Testis (tissue), 2 donors: ENCODE measurements at regions not wholly inside any gene's neighbourhood (a gene's known extent, or its start where the extent isn't known, plus 50 kb on each side); places are given as distances from the start of the nearest gene placed in this dataset.

ENCODE experiments used
- CTCF ChIP-seq, 3 experiments: fragments of 450-650 bp in 2 of 3; fragments of 200-600 bp in 1 of 3; sonication (generic) in 1 of 3; IDR thresholded peaks; one replicate each; pipeline ENCODE4 v1.5.1; 2016 to 2019; ENCODE audit warnings: antibody characterized with exemption in 3 of 3, mild to moderate bottlenecking in 2 of 3, moderate library complexity in 1 of 3
- POLR2A ChIP-seq: fragments of 450-650 bp; IDR thresholded peaks from one replicate; pipeline ENCODE4 v1.6.1; 2017; ENCODE audit warnings: antibody characterized with exemption, mild to moderate bottlenecking, moderate library complexity

- TF ChIP-seq CTCF (IDR thresholded peaks at IDR 0.05): no peak
- no peak for TF ChIP-seq POLR2A
Measured at GRCh38 chr2:15777795-15778371, 162.5 kb upstream of the MYCN start.
